PC-3 (cell line): ENCODE measurements at regions not wholly inside any gene's neighbourhood (a gene's known extent, or its start where the extent isn't known, plus 50 kb on each side); places are given as distances from the start of the nearest gene placed in this dataset.

Experiments
- ATAC-seq: fragments of 200-7000 bp; cut with Tn5 transposase; 2 replicates; pipeline ENCODE4 v1.9.1; 2020; ENCODE audit warnings: mild to moderate bottlenecking, moderate library complexity
- BruUV-seq: library from RNA; stranded (reverse); fragments of 400-500 nt; replicated peaks from 2 replicates; lab custom pipeline; 2021; lab: Mats Ljungman, UMichigan
- CTCF ChIA-PET: fragments of 300-600 bp; sonication (Branson Sonifier 250); formaldehyde crosslinking; loops from one replicate; lab custom pipeline; 2022; ENCODE audit warnings: antibody characterized with exemption; lab: Charles Lee
- POLR2A ChIA-PET: fragments of 300-600 bp; sonication (Branson Sonifier 250); formaldehyde crosslinking; loops from one replicate; lab custom pipeline; 2022; ENCODE audit warnings: antibody characterized with exemption; ENCODE audit not compliant: unreplicated experiment; lab: Charles Lee
- DNase-seq: peaks from one replicate; pipeline ENCODE4 v3.0.0-alpha.2; 2015
- H2AFZ ChIP-seq: fragments of 300-600 bp; sonication (generic); 2 replicates; pipeline ENCODE4 v1.6.0; 2016; ENCODE audit warnings: antibody characterized with exemption, low read length
- H3F3A ChIP-seq: fragments of 300-600 bp; sonication (generic); one replicate; pipeline ENCODE4 v1.6.0; 2017; ENCODE audit warnings: antibody characterized with exemption, low read length, control low read depth, mild to moderate bottlenecking; ENCODE audit not compliant: unreplicated experiment
- H3K27ac ChIP-seq: fragments of 300-600 bp; sonication (generic); 2 replicates; pipeline ENCODE4 v1.5.1; 2016; ENCODE audit warnings: mild to moderate bottlenecking, low read length
- H3K27me3 ChIP-seq: fragments of 300-600 bp; sonication (generic); 2 replicates; pipeline ENCODE4 v1.6.1; 2016; ENCODE audit warnings: low read length, mixed read lengths
- H3K36me3 ChIP-seq: fragments of 300-600 bp; sonication (generic); 2 replicates; pipeline ENCODE4 v1.6.1; 2016; ENCODE audit warnings: low read depth, mixed run types, low read length, mixed read lengths
- H3K4me1 ChIP-seq: fragments of 300-600 bp; sonication (generic); 2 replicates; pipeline ENCODE4 v1.5.1; 2016; ENCODE audit warnings: low read length; ENCODE audit not compliant: insufficient read depth
- H3K4me2 ChIP-seq: fragments of 300-600 bp; sonication (generic); 2 replicates; pipeline ENCODE4 v1.6.0; 2016; ENCODE audit warnings: low read length
- H3K4me3 ChIP-seq: fragments of 300-600 bp; sonication (generic); 2 replicates; pipeline ENCODE4 v1.5.1; 2016; ENCODE audit warnings: mild to moderate bottlenecking, low read length, mixed read lengths
- H3K79me2 ChIP-seq: fragments of 300-600 bp; sonication (generic); 2 replicates; pipeline ENCODE4 v1.6.1; 2017; ENCODE audit warnings: low read length, mixed read lengths
- H3K9ac ChIP-seq: fragments of 300-600 bp; sonication (generic); 2 replicates; pipeline ENCODE4 v1.6.0; 2016; ENCODE audit warnings: mild to moderate bottlenecking, low read length
- H3K9me2 ChIP-seq: fragments of 300-600 bp; sonication (generic); replicated peaks from 2 replicates; pipeline ENCODE4 v1.6.1; 2016; ENCODE audit warnings: mixed run types, low read length, mixed read lengths
- H3K9me3 ChIP-seq: fragments of 300-600 bp; sonication (generic); 2 replicates; pipeline ENCODE4 v1.6.1; 2016; ENCODE audit warnings: low read length, mixed read lengths
- H4K20me1 ChIP-seq: fragments of 300-600 bp; sonication (generic); 2 replicates; pipeline ENCODE4 v1.6.1; 2016; ENCODE audit warnings: low read length, mixed read lengths
- CTCF ChIP-seq: fragments of 300-600 bp; sonication (generic); conservative IDR thresholded peaks from 2 replicates; pipeline ENCODE4 v1.5.1; 2017; ENCODE audit warnings: antibody characterized with exemption, low read depth, mild to moderate bottlenecking, low read length
- EZH2 ChIP-seq: fragments of 300-600 bp; sonication (generic); IDR thresholded peaks from one replicate; pipeline ENCODE4 v1.6.1; 2017; ENCODE audit warnings: antibody characterized with exemption, mild to moderate bottlenecking, low read length; ENCODE audit not compliant: unreplicated experiment
- EZH2phosphoT487 ChIP-seq: fragments of 300-600 bp; sonication (generic); IDR thresholded peaks from 2 replicates; pipeline ENCODE4 v1.6.1; 2018; ENCODE audit warnings: mild to moderate bottlenecking, antibody characterized with exemption, low read length, borderline replicate concordance
- intact Hi-C: fragments of 100-400 bp; cut with micrococcal nuclease; formaldehyde crosslinking; loops from 2 replicates; pipeline ENCODE4 v1.9.0; 2023

DNA sequence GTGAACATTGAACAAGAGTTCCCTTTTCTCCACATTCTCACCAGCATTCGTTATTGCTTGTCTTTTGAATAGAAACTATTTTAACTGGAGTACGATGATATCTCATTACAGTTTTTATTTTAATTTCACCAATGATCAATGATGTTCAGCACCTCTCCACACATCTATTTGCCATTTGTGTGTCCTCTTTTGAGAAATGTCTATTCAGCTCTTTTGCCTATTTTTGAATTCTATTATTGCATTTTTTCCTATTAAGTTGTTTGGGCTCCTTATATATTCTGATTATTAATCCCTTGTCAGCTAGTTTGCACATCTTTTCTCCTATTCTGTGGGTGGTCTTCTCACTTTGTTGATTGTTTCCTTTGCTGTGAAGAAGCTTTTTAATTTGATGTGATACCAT, 241.1 kb upstream of the CTBP2 start:
- H2AFZ ChIP-seq = no peak overlapping the region
- no peaks in the 10 kb centered on the region for H3K9me3 ChIP-seq
- ChIA-PET CTCF (no interaction called here), POLR2A (no interaction called here)
- no peaks in the 10 kb centered on the region for H3F3A ChIP-seq
- ATAC-seq (no peak), DNase-seq (no peak)
- no peaks in the 10 kb centered on the region for H3K79me2 ChIP-seq
- H3K4me3 ChIP-seq = no peak overlapping the region
- peaks cover 6% of the 10 kb centered on the region for H3K27me3 ChIP-seq
- H3K4me1 ChIP-seq = peaks cover 1% of the 10 kb centered on the region
- no peaks in the 10 kb centered on the region for H3K9me2 ChIP-seq
- intact Hi-C loops = no loop called here
- H3K27ac ChIP-seq = no peak overlapping the region
- no peaks in the 10 kb centered on the region for H3K36me3 ChIP-seq
- TF ChIP-seq EZH2 (no peak), CTCF (no peak), EZH2phosphoT487 (no peak)
- no peak overlapping the region for H3K9ac ChIP-seq
- H3K4me2 ChIP-seq = no peak overlapping the region
- BruUV-seq = no TSS peak
- H4K20me1 ChIP-seq = no peaks in the 10 kb centered on the region

GRCh38 chr10:125399289-125399688, 238.9 kb upstream of the CTBP2 start:
- POLR2A ChIA-PET = no interaction called here
- Histone ChIP-seq H3K9ac (no peak overlapping the region), H3F3A (no peaks in the 10 kb centered on the region), H2AFZ (no peak overlapping the region), H3K36me3 (no peaks in the 10 kb centered on the region), H3K4me1 (no peaks in the 10 kb centered on the region), H3K4me3 (no peak overlapping the region), H3K27me3 (peaks cover 6% of the 10 kb centered on the region), H3K9me2 (no peaks in the 10 kb centered on the region), H3K79me2 (no peaks in the 10 kb centered on the region), H3K27ac (no peak overlapping the region), H3K9me3 (no peaks in the 10 kb centered on the region), H3K4me2 (no peak overlapping the region), H4K20me1 (no peaks in the 10 kb centered on the region)
- CTCF ChIA-PET = no interaction called here
- TF ChIP-seq CTCF (no peak), EZH2 (no peak), EZH2phosphoT487 (no peak)
- BruUV-seq = no TSS peak
- intact Hi-C loops = no loop called here
- ATAC-seq (no peak), DNase-seq (no peak)

DNA sequence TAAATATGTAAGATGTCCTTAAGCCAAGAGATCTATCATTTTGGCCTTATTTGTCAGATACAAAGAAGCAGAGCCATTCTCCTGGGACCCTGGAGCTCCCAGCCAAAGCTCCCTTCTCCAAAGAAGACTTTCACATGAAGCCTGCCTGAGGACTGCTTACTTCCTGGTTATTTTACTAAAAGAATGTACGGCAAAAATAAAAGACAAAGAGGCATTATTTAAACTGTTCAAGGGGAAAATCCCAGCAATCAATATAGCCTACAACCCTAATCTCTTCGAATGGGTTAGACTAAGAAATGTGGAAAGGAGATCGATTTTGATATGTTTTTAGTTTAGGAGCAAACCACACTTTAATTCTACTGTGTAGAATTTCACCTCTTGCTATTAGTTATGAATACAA, 237.9 kb upstream of the CTBP2 start:
- Histone ChIP-seq H4K20me1 (no peaks in the 10 kb centered on the region), H3K9me3 (no peaks in the 10 kb centered on the region), H3K9ac (no peak overlapping the region), H3K4me3 (no peak overlapping the region), H3K27me3 (peaks cover 9% of the 10 kb centered on the region), H3K79me2 (no peaks in the 10 kb centered on the region), H3K4me1 (no peaks in the 10 kb centered on the region), H3K27ac (no peak overlapping the region), H3K36me3 (no peaks in the 10 kb centered on the region), H3K4me2 (no peak overlapping the region), H2AFZ (no peak overlapping the region), H3K9me2 (no peaks in the 10 kb centered on the region), H3F3A (no peaks in the 10 kb centered on the region)
- ATAC-seq (no peak), DNase-seq (no peak)
- ChIA-PET POLR2A (no interaction called here), CTCF (no interaction called here)
- TF ChIP-seq CTCF = no peak
- TF ChIP-seq EZH2phosphoT487 = no peak
- TF ChIP-seq EZH2 = no peak
- no TSS peak for BruUV-seq
- intact Hi-C loops = no loop called here
